ENCODE measurements at regions not wholly inside any gene's neighbourhood (a gene's known extent, or its start where the extent isn't known, plus 50 kb on each side); places are given as distances from the start of the nearest gene placed in this dataset.
A peak's percentile ranks its signal among the peaks of the same experiment; 100 is the strongest.

DNA sequence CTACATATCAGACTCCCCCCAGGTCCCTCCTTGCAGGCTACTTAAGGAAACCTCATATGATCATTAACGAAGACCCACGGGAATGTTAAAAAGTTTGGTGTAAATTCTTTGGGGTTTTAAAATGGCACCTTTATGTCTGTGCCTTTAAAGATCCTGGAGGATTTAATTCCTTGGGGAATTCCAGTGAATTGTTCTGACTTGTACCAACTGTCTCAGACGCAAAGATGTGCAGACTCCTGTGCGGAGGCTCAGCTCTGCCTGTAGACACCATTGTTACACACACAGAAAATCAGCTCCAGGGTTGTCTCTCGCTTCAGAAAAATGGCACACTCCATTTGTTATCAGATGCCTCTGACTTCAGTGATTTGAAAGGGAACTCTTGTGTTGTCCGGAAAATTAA lies 414.4 kb upstream of the CFAP20DC start:
- in situ Hi-C loops (cut with MboI; ENCODE audit: low sequenced_read_pairs, unreplicated experiment), result no loop called here
- DNase-seq (ENCODE audit: low spot score), result no peak
- TF ChIP-seq, protein P1, sequence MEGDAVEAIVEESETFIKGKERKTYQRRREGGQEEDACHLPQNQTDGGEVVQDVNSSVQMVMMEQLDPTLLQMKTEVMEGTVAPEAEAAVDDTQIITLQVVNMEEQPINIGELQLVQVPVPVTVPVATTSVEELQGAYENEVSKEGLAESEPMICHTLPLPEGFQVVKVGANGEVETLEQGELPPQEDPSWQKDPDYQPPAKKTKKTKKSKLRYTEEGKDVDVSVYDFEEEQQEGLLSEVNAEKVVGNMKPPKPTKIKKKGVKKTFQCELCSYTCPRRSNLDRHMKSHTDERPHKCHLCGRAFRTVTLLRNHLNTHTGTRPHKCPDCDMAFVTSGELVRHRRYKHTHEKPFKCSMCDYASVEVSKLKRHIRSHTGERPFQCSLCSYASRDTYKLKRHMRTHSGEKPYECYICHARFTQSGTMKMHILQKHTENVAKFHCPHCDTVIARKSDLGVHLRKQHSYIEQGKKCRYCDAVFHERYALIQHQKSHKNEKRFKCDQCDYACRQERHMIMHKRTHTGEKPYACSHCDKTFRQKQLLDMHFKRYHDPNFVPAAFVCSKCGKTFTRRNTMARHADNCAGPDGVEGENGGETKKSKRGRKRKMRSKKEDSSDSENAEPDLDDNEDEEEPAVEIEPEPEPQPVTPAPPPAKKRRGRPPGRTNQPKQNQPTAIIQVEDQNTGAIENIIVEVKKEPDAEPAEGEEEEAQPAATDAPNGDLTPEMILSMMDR (IDR thresholded peaks at IDR 0.05; ENCODE audit: borderline replicate concordance, control extremely low read depth, extremely low read depth, insufficient read depth, missing control alignments), result no peak

- TF ChIP-seq, protein P1 (IDR thresholded peaks at IDR 0.05; ENCODE audit: borderline replicate concordance, control extremely low read depth, extremely low read depth, insufficient read depth, missing control alignments), result no peak
- in situ Hi-C loops (cut with MboI; ENCODE audit: low sequenced_read_pairs, unreplicated experiment), result no loop called here
- no peak for DNase-seq (ENCODE audit: low spot score)
Measured at GRCh38 chr3:59463253-59463652, 413.4 kb upstream of the CFAP20DC start.

- TF ChIP-seq, protein P1 (IDR thresholded peaks at IDR 0.05; ENCODE audit: borderline replicate concordance, control extremely low read depth, extremely low read depth, insufficient read depth, missing control alignments), result no peak
- in situ Hi-C loops (cut with MboI; ENCODE audit: low sequenced_read_pairs, unreplicated experiment), result no loop called here
- DNase-seq (ENCODE audit: low spot score), result no peak
Measured at GRCh38 chr3:59460068-59460467, 410.2 kb upstream of the CFAP20DC start.

GRCh38 chr3:59456852-59457485 lies 407.1 kb upstream of the CFAP20DC start:
- in situ Hi-C loops (cut with MboI; ENCODE audit: low sequenced_read_pairs, unreplicated experiment), result no loop called here
- TF ChIP-seq, protein P1 (IDR thresholded peaks at IDR 0.05; ENCODE audit: borderline replicate concordance, control extremely low read depth, extremely low read depth, insufficient read depth, missing control alignments), result no peak
- no peak for DNase-seq (ENCODE audit: low spot score)

- in situ Hi-C loops (cut with MboI; ENCODE audit: low sequenced_read_pairs, unreplicated experiment), result no loop called here
- DNase-seq (ENCODE audit: low spot score), result no peak
- TF ChIP-seq, protein P1 (IDR thresholded peaks at IDR 0.05; ENCODE audit: borderline replicate concordance, control extremely low read depth, extremely low read depth, insufficient read depth, missing control alignments), result no peak
Measured at GRCh38 chr3:59451800-59452746, 402.2 kb upstream of the CFAP20DC start.

DNA sequence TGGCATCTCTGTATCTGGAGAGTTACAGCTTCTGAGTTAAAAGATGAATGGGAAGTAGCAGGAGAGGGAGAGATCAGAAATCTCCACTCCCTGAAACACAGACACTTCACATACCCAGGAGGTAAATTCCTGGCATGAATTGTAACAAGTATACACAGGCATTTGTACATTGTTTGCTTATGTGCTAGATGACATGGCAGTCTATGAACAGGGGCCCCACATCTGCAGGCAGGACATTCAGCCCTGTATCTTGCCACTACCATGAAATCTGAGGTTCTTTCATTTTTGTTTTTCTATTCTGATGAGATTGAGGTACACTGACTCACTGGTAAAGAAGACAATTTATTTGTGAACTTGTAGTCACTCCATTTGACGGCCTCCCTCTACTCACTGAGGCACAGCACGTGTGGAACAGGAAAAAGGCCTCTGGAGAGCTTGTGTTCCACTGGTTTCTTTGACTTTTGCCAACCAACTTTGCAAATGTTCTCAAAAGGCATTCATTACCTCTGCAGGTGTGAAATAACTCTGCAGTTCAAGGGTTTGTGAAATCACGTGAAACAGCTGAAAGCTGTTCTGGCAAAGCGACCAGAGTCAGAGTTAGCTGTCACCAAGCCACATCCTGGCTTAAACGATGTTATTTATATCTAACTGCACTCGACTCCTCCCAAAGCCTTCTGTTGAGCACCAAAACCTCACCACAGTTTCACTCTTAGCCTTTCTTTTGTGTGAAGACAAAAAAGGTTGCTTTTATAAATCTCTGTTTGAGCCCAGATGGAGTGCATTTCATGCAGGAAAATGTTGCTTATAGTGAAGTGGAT lies 401.3 kb upstream of the CFAP20DC start:
- in situ Hi-C loops (cut with MboI; ENCODE audit: low sequenced_read_pairs, unreplicated experiment), result no loop called here
- DNase-seq (ENCODE audit: low spot score), result peak; percentile 45
- TF ChIP-seq, protein P1 (IDR thresholded peaks at IDR 0.05; ENCODE audit: borderline replicate concordance, control extremely low read depth, extremely low read depth, insufficient read depth, missing control alignments), result no peak
